Epithelial cell of esophagus (primary cell): ENCODE measurements at regions not wholly inside any gene's neighbourhood (a gene's known extent, or its start where the extent isn't known, plus 50 kb on each side); places are given as distances from the start of the nearest gene placed in this dataset.

ENCODE experiments used
- DNase-seq: peaks from one replicate; pipeline ENCODE4 v3.0.0; 2010; ENCODE audit warnings: low read depth
- H3K4me3 ChIP-seq: 2 replicates; pipeline ENCODE4 v1.5.1; 2011; ENCODE audit warnings: mild to moderate bottlenecking, low read length, control low read depth
- TF ChIP-seq, protein P1 (sequence below): IDR thresholded peaks from 2 replicates; pipeline ENCODE4 v1.5.1; 2011; ENCODE audit warnings: low read depth, mild to moderate bottlenecking, low read length, control low read depth, inconsistent platforms; ENCODE audit not compliant: insufficient read depth; ENCODE audit errors: missing control alignments

DNA sequence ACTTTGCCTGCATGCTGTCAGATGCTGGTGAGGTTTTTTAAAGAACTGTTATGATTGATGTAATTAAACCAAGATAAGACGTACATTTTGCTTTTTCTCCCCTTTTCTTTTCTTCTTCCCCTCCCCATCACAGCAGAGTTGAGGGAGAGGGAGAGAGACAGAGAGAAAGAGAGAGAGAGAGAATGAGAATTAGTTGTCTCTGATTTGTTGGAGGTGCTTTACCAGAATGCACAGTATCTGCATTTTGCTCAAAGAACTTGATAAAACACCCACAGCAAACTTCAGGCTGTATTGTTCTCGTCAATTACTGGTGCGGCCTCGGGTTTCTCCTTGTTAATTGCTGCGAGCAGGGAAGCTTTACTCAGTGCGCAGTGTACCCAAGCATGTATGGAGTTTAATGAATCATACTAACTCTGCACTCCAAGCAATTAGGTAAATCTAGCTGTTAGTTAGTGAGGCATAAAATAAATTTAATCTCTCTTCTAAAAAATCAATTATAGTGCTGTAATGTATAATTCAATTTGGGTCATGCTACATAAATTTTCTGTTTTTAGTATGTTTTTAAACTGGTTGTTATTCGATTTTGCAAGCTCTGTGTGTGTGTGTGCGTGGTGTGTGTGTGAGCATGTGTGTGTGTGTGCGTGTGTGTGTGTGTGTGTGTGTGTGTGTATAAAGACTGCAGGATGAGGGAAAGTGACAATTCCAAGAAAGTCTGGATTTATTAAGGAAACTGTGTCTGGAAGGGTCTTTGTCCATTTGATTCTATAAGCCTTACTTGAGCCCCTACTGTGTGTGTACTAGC is 273.4 kb downstream of the TLE3 start:
- TF ChIP-seq, protein P1, sequence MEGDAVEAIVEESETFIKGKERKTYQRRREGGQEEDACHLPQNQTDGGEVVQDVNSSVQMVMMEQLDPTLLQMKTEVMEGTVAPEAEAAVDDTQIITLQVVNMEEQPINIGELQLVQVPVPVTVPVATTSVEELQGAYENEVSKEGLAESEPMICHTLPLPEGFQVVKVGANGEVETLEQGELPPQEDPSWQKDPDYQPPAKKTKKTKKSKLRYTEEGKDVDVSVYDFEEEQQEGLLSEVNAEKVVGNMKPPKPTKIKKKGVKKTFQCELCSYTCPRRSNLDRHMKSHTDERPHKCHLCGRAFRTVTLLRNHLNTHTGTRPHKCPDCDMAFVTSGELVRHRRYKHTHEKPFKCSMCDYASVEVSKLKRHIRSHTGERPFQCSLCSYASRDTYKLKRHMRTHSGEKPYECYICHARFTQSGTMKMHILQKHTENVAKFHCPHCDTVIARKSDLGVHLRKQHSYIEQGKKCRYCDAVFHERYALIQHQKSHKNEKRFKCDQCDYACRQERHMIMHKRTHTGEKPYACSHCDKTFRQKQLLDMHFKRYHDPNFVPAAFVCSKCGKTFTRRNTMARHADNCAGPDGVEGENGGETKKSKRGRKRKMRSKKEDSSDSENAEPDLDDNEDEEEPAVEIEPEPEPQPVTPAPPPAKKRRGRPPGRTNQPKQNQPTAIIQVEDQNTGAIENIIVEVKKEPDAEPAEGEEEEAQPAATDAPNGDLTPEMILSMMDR, result no peak
- DNase-seq, result no peak
- H3K4me3 ChIP-seq, result no peak overlapping the region

DNA sequence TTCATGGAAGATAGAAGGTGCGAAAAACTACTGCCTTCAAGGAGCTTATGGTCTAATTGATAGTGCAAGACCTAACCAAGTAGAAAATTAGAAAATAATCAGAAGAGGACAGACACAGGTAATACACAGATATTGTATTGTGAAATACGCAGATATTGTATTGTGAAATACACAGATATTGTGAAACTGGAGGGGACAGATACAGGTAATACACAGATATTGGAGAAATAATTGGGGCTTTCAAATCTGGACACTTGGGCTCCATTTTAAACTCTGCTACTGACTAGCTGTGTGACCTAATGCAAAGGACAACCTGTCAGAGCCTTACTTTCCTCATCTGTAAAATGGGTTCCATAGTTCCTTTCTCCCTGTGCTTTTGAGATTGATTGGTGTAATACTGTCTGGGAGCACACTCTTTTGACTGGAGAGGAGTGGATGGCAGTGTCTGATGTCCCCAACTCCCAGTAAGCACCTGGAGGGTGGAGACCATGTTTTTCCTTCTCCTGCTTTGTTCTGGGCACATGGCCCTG is 272.8 kb downstream of the TLE3 start:
- TF ChIP-seq, protein P1, result no peak
- H3K4me3 ChIP-seq, result no peak overlapping the region
- no peak for DNase-seq

DNA sequence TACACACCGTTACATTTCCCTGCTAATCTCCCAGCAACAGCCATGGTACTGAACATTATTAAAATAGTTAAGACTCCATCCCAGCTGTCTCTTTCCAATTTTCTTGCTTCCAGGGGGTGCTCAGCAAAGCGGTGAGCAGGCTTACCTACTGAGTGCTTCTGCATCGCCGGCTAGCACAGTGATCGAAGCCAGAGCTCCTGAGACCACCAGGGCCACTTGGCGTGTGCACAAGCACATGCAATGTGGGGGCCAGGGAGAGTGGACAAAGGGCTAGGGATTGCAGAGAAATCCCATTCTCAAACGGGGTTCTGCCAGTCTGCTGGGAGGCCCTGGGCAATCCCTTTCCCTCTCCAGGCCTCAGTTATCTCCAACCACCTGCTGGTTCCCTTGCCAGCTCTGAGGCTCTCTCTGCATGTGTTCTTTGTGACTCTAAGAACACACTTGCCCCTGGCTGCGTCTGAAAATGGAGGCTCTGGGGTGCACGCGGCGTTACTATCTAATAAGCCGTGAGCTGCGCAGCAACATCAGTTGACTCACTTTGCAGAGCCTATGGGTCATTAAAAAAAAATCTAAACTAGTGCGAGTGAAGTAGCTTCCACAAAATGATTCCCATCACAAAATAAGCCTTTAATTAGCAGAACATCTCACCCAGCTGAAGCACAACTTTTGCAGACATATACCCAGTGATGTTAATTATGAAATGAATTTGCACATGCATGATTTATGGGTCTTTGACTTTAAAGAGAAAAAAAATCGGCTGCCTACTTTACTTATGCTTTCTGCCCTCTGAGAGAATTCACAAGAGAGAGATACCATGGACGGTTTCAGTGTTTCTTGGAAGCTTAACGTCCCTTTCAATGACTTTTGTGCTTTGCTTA is 271.5 kb downstream of the TLE3 start:
- DNase-seq, result no peak
- TF ChIP-seq, protein P1, result no peak
- no peak overlapping the region for H3K4me3 ChIP-seq

DNA sequence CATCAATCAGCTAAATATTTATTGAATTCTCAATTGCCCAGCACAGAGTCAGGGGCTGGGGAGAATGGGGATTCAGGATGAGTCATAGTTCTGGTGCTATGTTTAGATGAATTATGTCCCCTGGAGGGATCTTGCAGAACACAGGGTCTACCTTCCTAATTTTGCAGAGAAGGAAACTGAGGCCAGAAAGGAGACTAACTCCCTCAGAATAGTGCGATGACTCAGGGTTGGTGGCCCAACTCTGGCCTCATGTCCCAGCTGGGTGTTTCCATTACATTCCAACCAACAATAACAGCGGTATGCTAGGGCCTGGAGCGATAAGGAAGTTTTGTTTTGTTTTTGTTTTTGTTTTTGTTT is 270.9 kb downstream of the TLE3 start:
- DNase-seq, result no peak
- TF ChIP-seq, protein P1, result no peak
- no peak overlapping the region for H3K4me3 ChIP-seq

DNA sequence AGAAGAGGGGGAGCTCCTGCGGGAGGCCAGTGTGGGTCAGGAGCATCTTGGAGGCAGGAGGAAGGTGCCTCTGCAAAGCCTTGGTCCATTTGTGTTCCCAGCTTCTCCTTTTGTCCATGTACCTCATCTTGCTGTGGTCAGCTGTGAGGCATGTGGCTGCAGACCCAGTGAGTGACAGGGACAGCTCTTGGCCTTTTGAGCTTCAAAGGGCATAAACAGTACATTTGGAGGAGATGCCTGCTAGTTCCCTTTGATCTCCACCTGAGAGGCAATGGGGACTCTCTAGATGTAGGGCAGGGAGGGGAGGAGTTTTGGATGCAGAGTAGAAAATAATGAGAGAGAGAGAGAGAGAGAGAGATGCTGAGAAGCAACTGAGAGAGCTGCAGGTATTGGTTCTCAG is 270.0 kb downstream of the TLE3 start:
- TF ChIP-seq, protein P1, result no peak
- DNase-seq, result no peak
- no peak overlapping the region for H3K4me3 ChIP-seq

DNA sequence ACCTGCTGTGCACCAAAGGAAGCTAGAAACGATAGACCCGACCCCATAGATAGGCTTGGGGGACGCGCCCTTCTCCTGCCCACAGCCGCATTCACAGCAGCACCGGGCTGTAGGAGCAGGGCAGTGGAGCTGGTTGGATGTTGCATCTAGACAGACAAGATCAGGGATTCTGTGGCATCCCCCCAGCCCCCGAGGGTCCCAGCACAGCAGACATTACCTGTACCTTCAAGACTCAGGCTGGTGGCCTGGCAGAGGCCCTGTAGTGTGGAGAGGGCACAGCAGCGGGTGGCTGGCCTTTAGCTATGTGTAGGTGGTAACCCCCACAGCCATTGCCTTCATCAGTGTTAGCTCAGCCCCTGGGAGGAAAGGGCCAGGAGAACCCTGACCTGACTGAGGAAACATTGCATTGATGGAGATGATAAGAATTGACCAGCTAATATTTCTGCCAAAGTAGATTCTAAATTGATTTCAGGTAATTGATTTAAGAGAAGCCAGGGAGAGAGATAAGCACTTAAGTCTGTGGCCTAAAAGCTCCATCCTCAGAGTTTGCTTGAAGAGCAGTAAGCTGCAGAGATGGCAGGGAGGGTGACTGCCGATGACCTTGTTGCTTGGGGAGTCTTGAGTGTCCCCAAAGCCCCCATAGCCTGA is 269.4 kb downstream of the TLE3 start:
- DNase-seq, result no peak
- no peak overlapping the region for H3K4me3 ChIP-seq
- TF ChIP-seq, protein P1, result no peak
